HG03457 (cell line): ENCODE measurements at regions not wholly inside any gene's neighbourhood (a gene's known extent, or its start where the extent isn't known, plus 50 kb on each side); places are given as distances from the start of the nearest gene placed in this dataset.
"Not testable (repeated sequence)": the region's sequence is repeated elsewhere in the genome, so short reads cannot be mapped to it uniquely, and the experiment has no call there.

Experiments used
- ATAC-seq: cut with Tn5 transposase; IDR thresholded peaks from one replicate; pipeline ENCODE4 v1.9.1; 2021; ENCODE audit warnings: moderate number of reproducible peaks; ENCODE audit not compliant: unreplicated experiment

GRCh38 chr22:48310740-48311139 lies 1516.9 kb downstream of the BRD1 start:
- ATAC-seq, result no peak

- no peak for ATAC-seq
These were observed 1517.4 kb downstream of the BRD1 start for GRCh38 chr22:48310289-48310688.

- ATAC-seq, result no peak
These were observed 1517.8 kb downstream of the BRD1 start for GRCh38 chr22:48309836-48310235.

GRCh38 chr22:48309115-48309705 lies 1518.5 kb downstream of the BRD1 start:
- no peak for ATAC-seq

- ATAC-seq, result no peak
These were observed 1519.7 kb downstream of the BRD1 start for GRCh38 chr22:48307931-48308330.

- no peak for ATAC-seq
These were observed 1520.7 kb downstream of the BRD1 start for GRCh38 chr22:48306785-48307510.

- no peak for ATAC-seq
These were observed 1521.4 kb downstream of the BRD1 start for GRCh38 chr22:48306284-48306683.

- no peak for ATAC-seq
These were observed 1521.9 kb downstream of the BRD1 start for GRCh38 chr22:48305726-48306235.

- no peak for ATAC-seq
These were observed 1524.3 kb downstream of the BRD1 start for GRCh38 chr22:48303369-48303725.

GRCh38 chr22:48302657-48303368 lies 1524.9 kb downstream of the BRD1 start:
- no peak for ATAC-seq

- no peak for ATAC-seq
These were observed 1525.8 kb downstream of the BRD1 start for GRCh38 chr22:48301908-48302307.

GRCh38 chr22:48301421-48301820 lies 1526.3 kb downstream of the BRD1 start:
- no peak for ATAC-seq

GRCh38 chr22:48300877-48301276 lies 1526.8 kb downstream of the BRD1 start:
- no peak for ATAC-seq

GRCh38 chr22:48299801-48300200 lies 1527.9 kb downstream of the BRD1 start:
- no peak for ATAC-seq

GRCh38 chr22:48299124-48299523 lies 1528.5 kb downstream of the BRD1 start:
- no peak for ATAC-seq

GRCh38 chr22:48297296-48297695 lies 1530.4 kb downstream of the BRD1 start:
- no peak for ATAC-seq

GRCh38 chr22:48289954-48290353 lies 1527.5 kb downstream of the TBC1D22A start:
- not testable (repeated sequence) for ATAC-seq

GRCh38 chr22:48288376-48288940 lies 1526.0 kb downstream of the TBC1D22A start:
- no peak for ATAC-seq

- ATAC-seq, result no peak
These were observed 1524.6 kb downstream of the TBC1D22A start for GRCh38 chr22:48287031-48287430.

GRCh38 chr22:48284671-48285070 lies 1522.2 kb downstream of the TBC1D22A start:
- no peak for ATAC-seq

GRCh38 chr22:48282804-48283203 lies 1520.4 kb downstream of the TBC1D22A start:
- ATAC-seq, result no peak

GRCh38 chr22:48279461-48279756 lies 1517.0 kb downstream of the TBC1D22A start:
- ATAC-seq, result no peak
